Endothelial cell of umbilical vein (primary cell): ENCODE measurements at regions not wholly inside any gene's neighbourhood (a gene's known extent, or its start where the extent isn't known, plus 50 kb on each side); places are given as distances from the start of the nearest gene placed in this dataset.

Experiments
- BruUV-seq: library from RNA; stranded (reverse); fragments of 400-500 nt; replicated peaks from 2 replicates; lab custom pipeline; 2021; lab: Mats Ljungman, UMichigan
- CTCF ChIA-PET: fragments of 300-600, 350-600 bp; sonication (Branson Sonifier 250); formaldehyde crosslinking; loops from one replicate; lab custom pipeline; 2021; ENCODE audit warnings: antibody characterized with exemption, inconsistent platforms; lab: Charles Lee
- POLR2A ChIA-PET: fragments of 300-600, 350-600 bp; sonication (Branson Sonifier 250); formaldehyde crosslinking; loops from one replicate; lab custom pipeline; 2021; ENCODE audit warnings: antibody characterized with exemption, inconsistent platforms; lab: Charles Lee
- DNase-seq: peaks from one replicate; pipeline ENCODE4 v3.0.0-alpha.2; 2011; ENCODE audit warnings: low read depth, low spot score
- FAIRE-seq: peaks from 2 replicates; lab custom pipeline; 2011; peaks lifted over from hg19 to GRCh38; lab: Jason Lieb, UNC
- H2AFZ ChIP-seq: 2 replicates; pipeline ENCODE4 v1.6.0; 2012; ENCODE audit warnings: low read depth, low read length, control low read depth, inconsistent platforms
- H3K27ac ChIP-seq: 2 replicates; pipeline ENCODE4 v1.5.1; 2011; ENCODE audit warnings: low read depth, mild to moderate bottlenecking, control low read depth, low read length, moderate library complexity; ENCODE audit not compliant: insufficient read depth
- H3K27me3 ChIP-seq, 2 experiments: 2 replicates each; pipeline versions ENCODE4 v1.6.0 to v1.6.1; 2011; ENCODE audit warnings: low read length in 2 of 2, mixed read lengths in 1 of 2; ENCODE audit not compliant: control insufficient read depth in 2 of 2, insufficient read depth in 2 of 2
- H3K36me3 ChIP-seq, 2 experiments: 2 replicates in 1 of 2; 3 replicates in 1 of 2; pipeline ENCODE4 v1.5.1; 2011; ENCODE audit warnings: low read length in 2 of 2, mild to moderate bottlenecking in 1 of 2, moderate library complexity in 1 of 2; ENCODE audit not compliant: control insufficient read depth in 2 of 2, insufficient read depth in 2 of 2; ENCODE audit errors: extremely low read depth in 1 of 2
- H3K4me1 ChIP-seq: 3 replicates; pipeline ENCODE4 v1.5.1; 2011; ENCODE audit warnings: mild to moderate bottlenecking, low read length; ENCODE audit not compliant: control insufficient read depth, insufficient read depth; ENCODE audit errors: extremely low read depth
- H3K4me2 ChIP-seq: 2 replicates; pipeline ENCODE4 v1.6.1; 2011; ENCODE audit warnings: low read length, control low read depth, mixed read lengths; ENCODE audit not compliant: insufficient read depth
- H3K4me3 ChIP-seq, 3 experiments: fragments of 200-600 bp in 1 of 3; sonication (generic), shearing (Covaris generic) in 1 of 3; replicated peaks in 1 of 3; 2 replicates each; pipeline ENCODE4 v1.5.1; 2011 to 2016; ENCODE audit warnings: control low read depth in 3 of 3, low read length in 3 of 3, mild to moderate bottlenecking in 2 of 3, inconsistent platforms in 1 of 3, low read depth in 1 of 3, moderate library complexity in 1 of 3; ENCODE audit not compliant: insufficient read depth in 1 of 3
- H3K79me2 ChIP-seq: 2 replicates; pipeline ENCODE4 v1.6.0; 2012; ENCODE audit warnings: low read length, inconsistent platforms; ENCODE audit not compliant: control insufficient read depth, insufficient read depth
- H3K9ac ChIP-seq: replicated peaks from 2 replicates; pipeline ENCODE3; 2011; ENCODE audit warnings: low read length, control low read depth; ENCODE audit not compliant: insufficient read depth; ENCODE audit errors: extremely low read depth
- H3K9me1 ChIP-seq: replicated peaks from 3 replicates; pipeline ENCODE4 v1.6.0; 2011; ENCODE audit warnings: mild to moderate bottlenecking, low read length; ENCODE audit not compliant: control insufficient read depth, insufficient read depth; ENCODE audit errors: extremely low read depth
- H3K9me3 ChIP-seq: replicated peaks from 2 replicates; pipeline ENCODE4 v1.5.1; 2012; ENCODE audit warnings: low read length, inconsistent platforms; ENCODE audit not compliant: control insufficient read depth, insufficient read depth
- H4K20me1 ChIP-seq: replicated peaks from 2 replicates; pipeline ENCODE3; 2011; ENCODE audit warnings: mild to moderate bottlenecking, low read length; ENCODE audit not compliant: control insufficient read depth, insufficient read depth; ENCODE audit errors: extremely low read depth
- EZH2 ChIP-seq: IDR thresholded peaks from 2 replicates; pipeline ENCODE4 v1.6.1; 2012; ENCODE audit warnings: borderline replicate concordance, low read depth, mild to moderate bottlenecking, moderate library complexity, low read length, inconsistent platforms; ENCODE audit not compliant: severe bottlenecking
- FOS ChIP-seq: IDR thresholded peaks from 2 replicates; pipeline ENCODE4 v1.6.1; 2011; ENCODE audit warnings: mild to moderate bottlenecking, low read length, moderate library complexity, borderline replicate concordance; ENCODE audit not compliant: insufficient read depth
- GATA2 ChIP-seq: IDR thresholded peaks from 2 replicates; pipeline ENCODE4 v1.7.0; 2011; ENCODE audit warnings: low read depth, mild to moderate bottlenecking, moderate library complexity, mixed read lengths, low read length; ENCODE audit not compliant: insufficient read length, insufficient read depth
- JUN ChIP-seq: IDR thresholded peaks from 2 replicates; pipeline ENCODE4 v1.6.1; 2011; ENCODE audit warnings: borderline replicate concordance, low read depth; ENCODE audit not compliant: insufficient read length, insufficient read depth
- MYC ChIP-seq: IDR thresholded peaks from one replicate; pipeline ENCODE4 v1.6.1; 2011; ENCODE audit warnings: mild to moderate bottlenecking, low read depth, low read length
- POLR2A ChIP-seq: IDR thresholded peaks from 2 replicates; pipeline ENCODE4 v1.6.1; 2012; ENCODE audit warnings: low read depth, mild to moderate bottlenecking, control low read depth, low read length
- POLR2AphosphoS5 ChIP-seq: IDR thresholded peaks from 2 replicates; pipeline ENCODE4 v1.6.1; 2012; ENCODE audit warnings: low read depth, mild to moderate bottlenecking, control low read depth, low read length, moderate library complexity; ENCODE audit not compliant: insufficient read depth
- dilution Hi-C: fragments of 300-500 bp; cut with MboI; formaldehyde crosslinking; loops from one replicate; pipeline ENCODE4 v1.15.0; 2019; ENCODE audit warnings: low sequenced_read_pairs; ENCODE audit not compliant: extremely low pct_ligation_motif_present
- intact Hi-C: fragments of 100-400 bp; cut with micrococcal nuclease; formaldehyde crosslinking; loops from one replicate; pipeline ENCODE4 v1.10.0; 2022
- TF ChIP-seq, protein P1 (sequence below): IDR thresholded peaks from 2 replicates; pipeline ENCODE4 v1.6.1; 2011; ENCODE audit not compliant: insufficient read depth, insufficient read length
- TF ChIP-seq, protein P2 (sequence below), 2 donors: IDR thresholded peaks; 1 replicate in 1 of 2; 2 replicates in 1 of 2; pipeline ENCODE4 v1.5.1; 2011; ENCODE audit warnings: low read length in 2 of 2, mild to moderate bottlenecking in 2 of 2, moderate library complexity in 2 of 2, control low read depth in 1 of 2, inconsistent platforms in 1 of 2, low read depth in 1 of 2; ENCODE audit not compliant: insufficient read depth in 1 of 2; ENCODE audit errors: extremely low read depth in 1 of 2

DNA sequence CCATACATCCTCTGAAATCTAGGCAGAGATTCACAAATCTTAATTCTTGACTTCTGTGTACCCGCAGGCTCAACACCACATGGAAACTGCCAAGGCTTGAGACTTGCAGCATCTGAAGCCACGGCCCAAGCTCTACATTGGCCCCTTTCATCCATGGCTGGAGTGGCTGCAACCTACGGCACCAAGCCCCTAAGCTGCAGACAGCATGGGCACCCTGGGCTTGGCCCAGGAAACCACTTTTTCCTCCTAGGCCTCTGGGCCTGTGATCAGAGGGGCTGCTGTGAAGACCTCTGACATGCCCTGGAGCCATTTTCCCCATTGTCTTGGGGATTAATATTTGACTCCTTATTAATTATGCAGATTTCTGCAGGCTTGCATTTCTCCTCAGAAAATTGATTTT, 457.9 kb downstream of the GRIA2 start:
- BruUV-seq: no TSS peak
- CTCF ChIA-PET: no interaction called here

DNA sequence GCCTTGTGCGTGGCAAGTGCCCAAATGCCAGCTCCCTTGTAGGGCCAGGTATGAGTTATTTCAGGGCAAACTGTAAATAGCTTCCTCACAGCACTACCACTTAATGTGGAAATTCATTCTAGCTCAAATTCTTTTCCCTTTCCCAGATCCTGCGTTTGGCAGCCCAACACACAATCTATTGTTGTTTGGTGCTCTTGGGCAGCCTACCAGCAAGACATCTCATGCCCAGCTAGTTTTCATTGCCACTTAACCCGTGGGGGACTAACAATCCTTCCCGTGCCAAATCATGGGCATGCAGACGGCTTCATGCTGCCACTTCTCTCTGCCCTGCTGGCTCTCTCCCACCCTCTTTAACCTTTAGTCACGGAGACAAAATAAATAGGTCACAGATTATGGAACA, 454.2 kb downstream of the GRIA2 start:
- Histone ChIP-seq H3K9ac (no peak overlapping the region), H3K4me3 (no peak overlapping the region), H3K79me2 (no peaks in the 10 kb centered on the region), H3K4me2 (no peak overlapping the region), H3K9me3 (no peaks in the 10 kb centered on the region), H3K9me1 (no peaks in the 10 kb centered on the region), H3K4me1 (no peaks in the 10 kb centered on the region), H3K27ac (no peak overlapping the region), H4K20me1 (no peaks in the 10 kb centered on the region), H2AFZ (no peak overlapping the region), H3K27me3 (no peaks in the 10 kb centered on the region), H3K36me3 (no peaks in the 10 kb centered on the region)
- CTCF ChIA-PET: no interaction called here
- intact Hi-C loops: no loop called here
- TF ChIP-seq FOS (no peak), POLR2A (no peak), MYC (no peak), EZH2 (no peak), POLR2AphosphoS5 (no peak), GATA2 (no peak), JUN (no peak)
- TF ChIP-seq, protein P1, sequence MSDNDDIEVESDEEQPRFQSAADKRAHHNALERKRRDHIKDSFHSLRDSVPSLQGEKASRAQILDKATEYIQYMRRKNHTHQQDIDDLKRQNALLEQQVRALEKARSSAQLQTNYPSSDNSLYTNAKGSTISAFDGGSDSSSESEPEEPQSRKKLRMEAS: no peak
- TF ChIP-seq, protein P2, sequence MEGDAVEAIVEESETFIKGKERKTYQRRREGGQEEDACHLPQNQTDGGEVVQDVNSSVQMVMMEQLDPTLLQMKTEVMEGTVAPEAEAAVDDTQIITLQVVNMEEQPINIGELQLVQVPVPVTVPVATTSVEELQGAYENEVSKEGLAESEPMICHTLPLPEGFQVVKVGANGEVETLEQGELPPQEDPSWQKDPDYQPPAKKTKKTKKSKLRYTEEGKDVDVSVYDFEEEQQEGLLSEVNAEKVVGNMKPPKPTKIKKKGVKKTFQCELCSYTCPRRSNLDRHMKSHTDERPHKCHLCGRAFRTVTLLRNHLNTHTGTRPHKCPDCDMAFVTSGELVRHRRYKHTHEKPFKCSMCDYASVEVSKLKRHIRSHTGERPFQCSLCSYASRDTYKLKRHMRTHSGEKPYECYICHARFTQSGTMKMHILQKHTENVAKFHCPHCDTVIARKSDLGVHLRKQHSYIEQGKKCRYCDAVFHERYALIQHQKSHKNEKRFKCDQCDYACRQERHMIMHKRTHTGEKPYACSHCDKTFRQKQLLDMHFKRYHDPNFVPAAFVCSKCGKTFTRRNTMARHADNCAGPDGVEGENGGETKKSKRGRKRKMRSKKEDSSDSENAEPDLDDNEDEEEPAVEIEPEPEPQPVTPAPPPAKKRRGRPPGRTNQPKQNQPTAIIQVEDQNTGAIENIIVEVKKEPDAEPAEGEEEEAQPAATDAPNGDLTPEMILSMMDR (IDR thresholded peaks at IDR 0.05; ENCODE audit: extremely low read depth in 1 of 2, insufficient read depth in 1 of 2, low read depth in 1 of 2, low read length in 2 of 2): no peak
- no TSS peak for BruUV-seq
- dilution Hi-C loops: no loop called here
- DNase-seq (no peak), FAIRE-seq (no peak)
- POLR2A ChIA-PET: no interaction called here

More for the DNA sequence above, 457.9 kb downstream of the GRIA2 start:
- H3K9me1 ChIP-seq: no peaks in the 10 kb centered on the region
- no peaks in the 10 kb centered on the region for H3K4me1 ChIP-seq
- dilution Hi-C loops (no loop called here), intact Hi-C loops (no loop called here)
- no peaks in the 10 kb centered on the region for H4K20me1 ChIP-seq
- no peak overlapping the region for H2AFZ ChIP-seq
- POLR2A ChIA-PET: no interaction called here
- H3K4me2 ChIP-seq: no peak overlapping the region
- H3K27me3 ChIP-seq: no peaks in the 10 kb centered on the region
- H3K9ac ChIP-seq: no peak overlapping the region
- DNase-seq (no peak), FAIRE-seq (no peak)
- no peaks in the 10 kb centered on the region for H3K36me3 ChIP-seq
- TF ChIP-seq, protein P2 (IDR thresholded peaks at IDR 0.05; ENCODE audit: extremely low read depth in 1 of 2, insufficient read depth in 1 of 2, low read depth in 1 of 2, low read length in 2 of 2): no peak
- TF ChIP-seq, protein P1: no peak
- no peak for TF ChIP-seq MYC
- no peak for TF ChIP-seq JUN
- TF ChIP-seq POLR2AphosphoS5: no peak
- no peak for TF ChIP-seq FOS
- TF ChIP-seq EZH2: no peak
- no peak overlapping the region for H3K4me3 ChIP-seq
- H3K9me3 ChIP-seq: no peaks in the 10 kb centered on the region
- no peaks in the 10 kb centered on the region for H3K79me2 ChIP-seq
- H3K27ac ChIP-seq: no peak overlapping the region
